ENCODE measurements at regions not wholly inside any gene's neighbourhood (a gene's known extent, or its start where the extent isn't known, plus 50 kb on each side); places are given as distances from the start of the nearest gene placed in this dataset.
"Not testable (repeated sequence)": the region's sequence is repeated elsewhere in the genome, so short reads cannot be mapped to it uniquely, and the experiment has no call there.

DNA sequence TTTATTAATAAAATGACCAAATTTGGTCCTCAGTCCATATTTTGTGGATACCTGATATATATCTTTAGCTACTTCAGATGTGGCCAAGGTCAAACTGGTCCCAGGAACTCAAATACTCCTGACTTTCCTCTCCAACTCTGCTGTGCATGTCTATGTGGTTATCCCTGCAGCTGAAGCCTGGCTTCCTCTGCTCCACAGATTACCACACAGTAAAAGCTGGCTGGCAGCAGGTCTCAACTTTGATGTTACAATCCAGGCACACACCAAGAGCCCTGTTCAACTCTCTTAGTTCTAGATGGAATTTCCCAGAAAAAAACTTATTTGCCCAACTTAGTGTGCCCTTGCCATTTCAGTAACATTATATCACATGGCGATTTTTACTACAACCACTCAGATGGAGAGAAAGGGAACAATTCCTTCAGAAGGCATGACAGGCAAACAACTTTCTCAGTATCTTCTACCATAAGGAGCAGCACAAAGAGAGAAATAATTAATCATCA, 479.5 kb downstream of the PLPP3 start:
- TF ChIP-seq, protein P1, sequence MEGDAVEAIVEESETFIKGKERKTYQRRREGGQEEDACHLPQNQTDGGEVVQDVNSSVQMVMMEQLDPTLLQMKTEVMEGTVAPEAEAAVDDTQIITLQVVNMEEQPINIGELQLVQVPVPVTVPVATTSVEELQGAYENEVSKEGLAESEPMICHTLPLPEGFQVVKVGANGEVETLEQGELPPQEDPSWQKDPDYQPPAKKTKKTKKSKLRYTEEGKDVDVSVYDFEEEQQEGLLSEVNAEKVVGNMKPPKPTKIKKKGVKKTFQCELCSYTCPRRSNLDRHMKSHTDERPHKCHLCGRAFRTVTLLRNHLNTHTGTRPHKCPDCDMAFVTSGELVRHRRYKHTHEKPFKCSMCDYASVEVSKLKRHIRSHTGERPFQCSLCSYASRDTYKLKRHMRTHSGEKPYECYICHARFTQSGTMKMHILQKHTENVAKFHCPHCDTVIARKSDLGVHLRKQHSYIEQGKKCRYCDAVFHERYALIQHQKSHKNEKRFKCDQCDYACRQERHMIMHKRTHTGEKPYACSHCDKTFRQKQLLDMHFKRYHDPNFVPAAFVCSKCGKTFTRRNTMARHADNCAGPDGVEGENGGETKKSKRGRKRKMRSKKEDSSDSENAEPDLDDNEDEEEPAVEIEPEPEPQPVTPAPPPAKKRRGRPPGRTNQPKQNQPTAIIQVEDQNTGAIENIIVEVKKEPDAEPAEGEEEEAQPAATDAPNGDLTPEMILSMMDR (IDR thresholded peaks at IDR 0.05; ENCODE audit: insufficient read depth, low read length) = no peak
- DNase-seq (ENCODE audit: low read depth) = peak; percentile 46
- no peak overlapping the region for H3K4me3 ChIP-seq (ENCODE audit: low read depth, low read length)

DNA sequence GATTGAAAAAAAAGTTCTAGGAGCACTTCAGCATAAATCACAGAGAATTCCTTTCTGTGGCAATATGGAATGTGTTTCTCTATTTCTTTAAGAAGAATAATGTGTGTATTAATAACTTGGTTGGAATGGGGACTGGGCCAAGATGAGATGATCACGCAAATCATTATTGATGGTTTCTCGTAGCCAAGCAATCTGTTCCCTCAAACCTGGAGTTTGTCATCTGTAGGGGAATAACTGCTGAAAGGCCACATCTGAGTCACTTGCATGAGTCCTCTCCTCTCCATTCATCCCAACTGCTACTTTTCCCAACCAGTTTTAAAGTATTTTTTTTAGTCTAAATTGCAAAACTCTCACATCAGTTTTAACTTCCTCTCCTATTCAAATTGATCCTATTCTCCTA, 480.4 kb downstream of the PLPP3 start:
- TF ChIP-seq, protein P1 (IDR thresholded peaks at IDR 0.05; ENCODE audit: insufficient read depth, low read length) = no peak
- H3K4me3 ChIP-seq (ENCODE audit: low read depth, low read length) = no peak overlapping the region
- peak; percentile 89 for DNase-seq (ENCODE audit: low read depth)

GRCh38 chr1:56097713-56098112, 481.6 kb downstream of the PLPP3 start:
- DNase-seq (ENCODE audit: low read depth) = no peak
- no peak overlapping the region for H3K4me3 ChIP-seq (ENCODE audit: low read depth, low read length)
- TF ChIP-seq, protein P1 (IDR thresholded peaks at IDR 0.05; ENCODE audit: insufficient read depth, low read length) = no peak

GRCh38 chr1:56095696-56096665, 483.4 kb downstream of the PLPP3 start:
- no peak overlapping the region for H3K4me3 ChIP-seq (ENCODE audit: low read depth, low read length)
- peak; percentile 93 for DNase-seq (ENCODE audit: low read depth)
- TF ChIP-seq, protein P1 (IDR thresholded peaks at IDR 0.05; ENCODE audit: insufficient read depth, low read length) = no peak

DNA sequence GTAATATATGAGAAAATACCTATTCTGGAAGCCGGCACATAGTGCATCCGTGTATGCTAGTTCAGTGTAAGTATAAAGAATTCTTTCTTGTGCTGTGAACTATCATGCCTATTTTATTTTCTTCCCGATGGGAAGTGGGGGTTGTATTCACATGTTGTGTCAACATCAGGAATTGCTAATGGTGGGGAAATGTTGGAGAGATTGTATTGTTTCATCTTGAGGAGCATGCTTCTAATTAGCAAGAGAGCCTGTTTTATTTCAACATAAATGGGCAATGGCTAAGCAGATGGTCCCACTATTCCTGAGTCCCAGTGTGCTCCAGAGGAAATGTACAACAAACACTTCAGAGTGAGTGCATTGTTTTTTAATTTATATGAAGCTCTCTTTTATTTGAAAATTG, 485.2 kb downstream of the PLPP3 start:
- peak; percentile 52 for DNase-seq (ENCODE audit: low read depth)
- H3K4me3 ChIP-seq (ENCODE audit: low read depth, low read length) = no peak overlapping the region
- TF ChIP-seq, protein P1 (IDR thresholded peaks at IDR 0.05; ENCODE audit: insufficient read depth, low read length) = no peak

DNA sequence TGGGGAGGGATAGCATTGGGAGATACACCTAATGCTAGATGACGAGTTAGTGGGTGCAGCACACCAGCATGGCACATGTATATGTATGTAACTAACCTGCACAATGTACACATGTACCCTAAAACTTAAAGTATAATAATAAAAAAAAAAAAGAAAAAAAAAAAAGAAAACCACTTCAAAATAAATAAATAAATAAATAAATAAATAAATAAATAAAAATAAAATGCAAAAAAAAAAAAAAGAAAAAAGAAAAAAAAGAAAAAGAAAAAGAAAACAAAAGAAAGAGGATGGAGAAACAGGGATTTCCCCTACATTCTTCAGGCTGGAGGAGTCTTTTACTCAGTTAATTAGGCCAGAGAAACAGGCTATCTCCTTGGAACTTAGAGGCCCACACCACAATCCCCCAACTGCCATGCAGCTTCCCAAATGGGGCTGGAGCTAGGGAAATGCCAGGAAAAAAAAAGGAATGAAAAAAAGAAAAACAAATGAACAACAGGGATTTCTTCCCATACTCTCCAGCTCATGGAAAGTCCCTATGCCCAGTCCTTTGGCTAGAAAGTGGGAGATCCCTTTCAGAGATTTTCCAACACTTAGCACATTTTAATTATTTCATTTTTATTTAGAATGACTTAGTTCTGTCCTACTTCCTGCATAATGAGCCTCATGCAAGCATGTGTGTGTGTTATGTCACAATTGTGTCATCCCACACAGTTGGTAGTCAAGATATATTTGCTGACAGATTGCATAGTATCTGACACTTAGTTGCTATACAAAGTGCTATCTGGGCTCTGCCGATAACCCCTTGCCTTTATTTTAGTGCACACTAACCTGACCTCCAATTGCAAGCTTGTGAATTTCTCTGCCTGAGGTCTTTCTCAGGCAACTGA, 486.4 kb downstream of the PLPP3 start:
- TF ChIP-seq, protein P1 (IDR thresholded peaks at IDR 0.05; ENCODE audit: insufficient read depth, low read length) = no peak
- H3K4me3 ChIP-seq (ENCODE audit: low read depth, low read length) = no peak overlapping the region
- no peak for DNase-seq (ENCODE audit: low read depth)

GRCh38 chr1:56089826-56090225, 489.5 kb downstream of the PLPP3 start:
- not testable (repeated sequence) for H3K4me3 ChIP-seq (ENCODE audit: low read depth, low read length); DNase-seq (ENCODE audit: low read depth)
